H1 (cell line): ENCODE measurements at regions not wholly inside any gene's neighbourhood (a gene's known extent, or its start where the extent isn't known, plus 50 kb on each side); places are given as distances from the start of the nearest gene placed in this dataset.

Experiments used
- TF ChIP-seq, protein P1 (sequence below): IDR thresholded peaks from 2 replicates; pipeline ENCODE4 v1.6.1; 2012; ENCODE audit warnings: inconsistent platforms

DNA sequence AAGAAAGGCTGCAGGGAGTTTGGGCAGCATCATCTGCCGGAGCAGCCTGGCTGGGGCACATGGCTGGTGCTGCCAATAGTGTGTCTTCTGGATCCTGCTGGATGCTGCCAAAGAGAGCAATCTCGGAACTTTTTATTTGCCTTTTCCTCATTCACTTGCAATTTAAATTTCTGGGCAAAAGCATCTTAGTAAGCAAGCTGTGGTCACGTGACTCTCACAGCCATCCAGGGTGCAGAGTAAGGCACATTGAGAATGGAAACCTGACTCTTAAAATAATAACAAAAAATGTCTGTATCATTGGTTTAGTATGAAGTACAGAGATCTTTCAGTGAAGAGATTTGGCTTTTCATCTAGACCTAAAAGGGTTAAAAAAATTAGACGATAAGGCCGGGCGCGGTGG lies 910.3 kb downstream of the STIM2 start (continued):
- TF ChIP-seq, protein P1, sequence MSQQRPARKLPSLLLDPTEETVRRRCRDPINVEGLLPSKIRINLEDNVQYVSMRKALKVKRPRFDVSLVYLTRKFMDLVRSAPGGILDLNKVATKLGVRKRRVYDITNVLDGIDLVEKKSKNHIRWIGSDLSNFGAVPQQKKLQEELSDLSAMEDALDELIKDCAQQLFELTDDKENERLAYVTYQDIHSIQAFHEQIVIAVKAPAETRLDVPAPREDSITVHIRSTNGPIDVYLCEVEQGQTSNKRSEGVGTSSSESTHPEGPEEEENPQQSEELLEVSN: no peak
